Ishikawa (cell line): ENCODE measurements at regions not wholly inside any gene's neighbourhood (a gene's known extent, or its start where the extent isn't known, plus 50 kb on each side); places are given as distances from the start of the nearest gene placed in this dataset.

Experiments
- CEBPB ChIP-seq: IDR thresholded peaks from 2 replicates; pipeline ENCODE4 v1.6.1; 2012
- EGR1 ChIP-seq: IDR thresholded peaks from 2 replicates; pipeline ENCODE4 v1.6.1; 2012
- EP300 ChIP-seq: IDR thresholded peaks from 2 replicates; pipeline ENCODE4 v1.6.1; 2012; ENCODE audit warnings: borderline replicate concordance
- FOXM1 ChIP-seq: IDR thresholded peaks from 2 replicates; pipeline ENCODE4 v1.6.1; 2012; ENCODE audit warnings: low read depth, borderline replicate concordance
- MAX ChIP-seq: IDR thresholded peaks from 2 replicates; pipeline ENCODE4 v1.6.1; 2012
- NFIC ChIP-seq: IDR thresholded peaks from 2 replicates; pipeline ENCODE4 v1.6.1; 2012
- RAD21 ChIP-seq: IDR thresholded peaks from 2 replicates; pipeline ENCODE4 v1.6.1; 2012; ENCODE audit warnings: low read depth
- REST ChIP-seq: IDR thresholded peaks from 2 replicates; pipeline ENCODE4 v1.6.1; 2012; ENCODE audit warnings: low read depth, mild to moderate bottlenecking
- TEAD4 ChIP-seq: IDR thresholded peaks from 2 replicates; pipeline ENCODE4 v1.6.1; 2012
- ZBTB7A ChIP-seq: IDR thresholded peaks from 2 replicates; pipeline ENCODE4 v1.6.1; 2012; ENCODE audit warnings: low read depth

GRCh38 chr2:60371681-60372080 is 181.8 kb downstream of the BCL11A start:
- TF ChIP-seq EP300 = no peak
- TF ChIP-seq REST = no peak
- no peak for TF ChIP-seq RAD21
- no peak for TF ChIP-seq FOXM1
- TF ChIP-seq EGR1 = no peak
- no peak for TF ChIP-seq NFIC
- no peak for TF ChIP-seq MAX
- no peak for TF ChIP-seq ZBTB7A
- no peak for TF ChIP-seq TEAD4
- no peak for TF ChIP-seq CEBPB
